GM20000 (cell line): ENCODE measurements at regions not wholly inside any gene's neighbourhood (a gene's known extent, or its start where the extent isn't known, plus 50 kb on each side); places are given as distances from the start of the nearest gene placed in this dataset.
"Not testable (repeated sequence)": the region's sequence is repeated elsewhere in the genome, so short reads cannot be mapped to it uniquely, and the experiment has no call there.

Experiments
- DNase-seq: peaks from one replicate; pipeline ENCODE4 v3.0.0; 2012; ENCODE audit warnings: low spot score
- TF ChIP-seq, protein P1 (sequence below): IDR thresholded peaks from 2 replicates; pipeline ENCODE4 v1.5.1; 2012; ENCODE audit warnings: mild to moderate bottlenecking, control low read depth; ENCODE audit errors: extremely low read depth, missing control alignments

- DNase-seq, result no peak
Measured at GRCh38 chr5:89545626-89546025, 662.6 kb upstream of the MEF2C start.

DNA sequence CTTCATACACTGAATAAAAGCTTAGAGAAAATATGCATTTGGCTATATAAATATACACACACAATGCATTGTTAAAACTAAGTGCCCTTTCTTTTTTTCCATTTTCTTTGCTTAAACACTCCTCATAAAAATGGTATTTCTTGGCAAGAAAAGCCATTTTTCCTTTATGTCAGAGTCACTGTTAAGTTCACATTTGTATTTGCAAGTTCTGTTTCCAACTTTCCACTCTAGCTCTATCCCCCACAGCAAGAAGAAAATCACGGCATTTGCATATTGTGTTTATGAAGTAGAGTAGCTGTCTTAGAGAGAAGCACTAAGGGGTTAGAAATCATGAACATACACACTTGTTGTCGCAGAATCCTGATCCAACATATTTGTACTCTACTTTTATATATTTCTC lies 662.1 kb upstream of the MEF2C start:
- no peak for DNase-seq
- TF ChIP-seq, protein P1, sequence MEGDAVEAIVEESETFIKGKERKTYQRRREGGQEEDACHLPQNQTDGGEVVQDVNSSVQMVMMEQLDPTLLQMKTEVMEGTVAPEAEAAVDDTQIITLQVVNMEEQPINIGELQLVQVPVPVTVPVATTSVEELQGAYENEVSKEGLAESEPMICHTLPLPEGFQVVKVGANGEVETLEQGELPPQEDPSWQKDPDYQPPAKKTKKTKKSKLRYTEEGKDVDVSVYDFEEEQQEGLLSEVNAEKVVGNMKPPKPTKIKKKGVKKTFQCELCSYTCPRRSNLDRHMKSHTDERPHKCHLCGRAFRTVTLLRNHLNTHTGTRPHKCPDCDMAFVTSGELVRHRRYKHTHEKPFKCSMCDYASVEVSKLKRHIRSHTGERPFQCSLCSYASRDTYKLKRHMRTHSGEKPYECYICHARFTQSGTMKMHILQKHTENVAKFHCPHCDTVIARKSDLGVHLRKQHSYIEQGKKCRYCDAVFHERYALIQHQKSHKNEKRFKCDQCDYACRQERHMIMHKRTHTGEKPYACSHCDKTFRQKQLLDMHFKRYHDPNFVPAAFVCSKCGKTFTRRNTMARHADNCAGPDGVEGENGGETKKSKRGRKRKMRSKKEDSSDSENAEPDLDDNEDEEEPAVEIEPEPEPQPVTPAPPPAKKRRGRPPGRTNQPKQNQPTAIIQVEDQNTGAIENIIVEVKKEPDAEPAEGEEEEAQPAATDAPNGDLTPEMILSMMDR, result no peak

More at GRCh38 chr5:89545626-89546025, 662.6 kb upstream of the MEF2C start:
- TF ChIP-seq, protein P1, result no peak

- TF ChIP-seq, protein P1, result no peak
Measured at GRCh38 chr5:89542736-89543135, 659.8 kb upstream of the MEF2C start.

DNA sequence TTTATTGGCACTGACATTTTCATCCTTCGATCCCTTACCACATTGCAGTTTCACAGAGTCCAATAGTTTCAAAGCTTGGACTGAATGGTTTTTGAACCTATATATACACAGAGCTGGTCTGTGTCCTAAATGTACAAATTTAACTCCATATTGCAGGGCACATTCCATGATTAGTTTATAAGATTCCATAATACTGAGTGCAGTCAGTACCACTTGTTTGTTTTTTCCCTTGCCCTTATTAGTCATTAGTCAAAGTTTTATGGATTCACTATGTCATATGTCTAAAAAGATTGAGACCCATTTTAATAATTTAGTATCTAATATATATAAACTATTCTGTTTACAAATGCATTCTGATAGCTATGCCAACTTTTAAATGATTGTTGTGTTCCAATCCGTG lies 654.8 kb upstream of the MEF2C start:
- TF ChIP-seq, protein P1, result no peak
- DNase-seq, result no peak

More at GRCh38 chr5:89542736-89543135, 659.8 kb upstream of the MEF2C start:
- no peak for DNase-seq

- TF ChIP-seq, protein P1, result no peak
- no peak for DNase-seq
Measured at GRCh38 chr5:89536020-89536419, 653.0 kb upstream of the MEF2C start.

DNA sequence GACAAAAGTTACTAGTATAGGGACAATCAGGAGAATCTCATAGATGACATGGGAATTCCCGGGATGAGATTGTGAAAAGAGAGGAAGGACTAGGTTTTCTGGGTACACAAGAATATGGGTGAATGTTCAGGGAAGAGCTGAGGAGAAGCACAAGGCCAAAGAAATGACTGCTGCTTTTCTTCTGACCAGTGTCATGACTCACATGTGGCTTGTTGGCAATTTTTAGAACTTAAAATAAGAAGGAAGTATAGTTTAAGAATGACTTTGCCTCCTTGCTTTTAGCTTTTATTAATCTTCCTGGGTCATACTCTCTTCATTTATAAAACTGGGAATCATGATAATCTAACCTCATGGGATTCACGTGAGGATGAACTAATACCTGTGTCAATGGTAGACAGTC lies 652.4 kb upstream of the MEF2C start:
- TF ChIP-seq, protein P1, result no peak
- DNase-seq, result no peak

GRCh38 chr5:89534331-89534730 lies 651.3 kb upstream of the MEF2C start:
- DNase-seq, result no peak
- TF ChIP-seq, protein P1, result no peak

GRCh38 chr5:89524785-89525184 lies 641.8 kb upstream of the MEF2C start:
- DNase-seq, result no peak
- TF ChIP-seq, protein P1, result no peak

GRCh38 chr5:89523867-89524266 lies 640.9 kb upstream of the MEF2C start:
- not testable (repeated sequence) for DNase-seq
